GM13977 (cell line): ENCODE measurements at regions not wholly inside any gene's neighbourhood (a gene's known extent, or its start where the extent isn't known, plus 50 kb on each side); places are given as distances from the start of the nearest gene placed in this dataset.

Source experiments
- DNase-seq: peaks from one replicate; pipeline ENCODE4 v3.0.0; 2012; ENCODE audit warnings: low spot score
- in situ Hi-C: fragments of 300-500 bp; cut with MboI; formaldehyde crosslinking; loops from one replicate; pipeline ENCODE4 v1.12.0; 2022; ENCODE audit warnings: low sequenced_read_pairs, low pct_unique_long_range_greater_than_20kb, mixed read lengths, inconsistent platforms; ENCODE audit not compliant: unreplicated experiment
- TF ChIP-seq, protein P1 (sequence below): IDR thresholded peaks from 2 replicates; pipeline ENCODE4 v1.5.1; 2012; ENCODE audit warnings: mild to moderate bottlenecking, control low read depth; ENCODE audit not compliant: insufficient read depth; ENCODE audit errors: extremely low read depth, missing control alignments

DNA sequence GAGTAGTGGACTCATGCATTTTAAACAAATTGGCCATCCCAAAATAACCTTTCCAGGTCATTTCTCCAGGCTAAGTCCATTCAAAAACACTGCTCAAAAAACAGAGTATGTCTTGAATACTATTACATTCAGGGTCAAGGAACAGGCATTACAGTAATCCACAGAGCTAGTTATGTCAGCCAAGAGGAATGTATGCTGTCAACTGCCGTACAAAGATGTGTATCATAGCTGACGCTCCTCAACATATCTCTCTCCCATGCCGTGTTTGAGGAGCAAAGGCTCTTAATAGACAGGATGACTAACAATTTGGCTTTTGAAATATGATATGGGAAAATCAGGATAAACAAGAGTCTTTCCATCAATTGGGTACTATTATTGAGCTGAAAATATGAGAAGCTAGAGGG is 68.8 kb upstream of the KCTD1 start:
- no peak for DNase-seq
- in situ Hi-C loops, result no loop called here
- TF ChIP-seq, protein P1, sequence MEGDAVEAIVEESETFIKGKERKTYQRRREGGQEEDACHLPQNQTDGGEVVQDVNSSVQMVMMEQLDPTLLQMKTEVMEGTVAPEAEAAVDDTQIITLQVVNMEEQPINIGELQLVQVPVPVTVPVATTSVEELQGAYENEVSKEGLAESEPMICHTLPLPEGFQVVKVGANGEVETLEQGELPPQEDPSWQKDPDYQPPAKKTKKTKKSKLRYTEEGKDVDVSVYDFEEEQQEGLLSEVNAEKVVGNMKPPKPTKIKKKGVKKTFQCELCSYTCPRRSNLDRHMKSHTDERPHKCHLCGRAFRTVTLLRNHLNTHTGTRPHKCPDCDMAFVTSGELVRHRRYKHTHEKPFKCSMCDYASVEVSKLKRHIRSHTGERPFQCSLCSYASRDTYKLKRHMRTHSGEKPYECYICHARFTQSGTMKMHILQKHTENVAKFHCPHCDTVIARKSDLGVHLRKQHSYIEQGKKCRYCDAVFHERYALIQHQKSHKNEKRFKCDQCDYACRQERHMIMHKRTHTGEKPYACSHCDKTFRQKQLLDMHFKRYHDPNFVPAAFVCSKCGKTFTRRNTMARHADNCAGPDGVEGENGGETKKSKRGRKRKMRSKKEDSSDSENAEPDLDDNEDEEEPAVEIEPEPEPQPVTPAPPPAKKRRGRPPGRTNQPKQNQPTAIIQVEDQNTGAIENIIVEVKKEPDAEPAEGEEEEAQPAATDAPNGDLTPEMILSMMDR, result no peak

DNA sequence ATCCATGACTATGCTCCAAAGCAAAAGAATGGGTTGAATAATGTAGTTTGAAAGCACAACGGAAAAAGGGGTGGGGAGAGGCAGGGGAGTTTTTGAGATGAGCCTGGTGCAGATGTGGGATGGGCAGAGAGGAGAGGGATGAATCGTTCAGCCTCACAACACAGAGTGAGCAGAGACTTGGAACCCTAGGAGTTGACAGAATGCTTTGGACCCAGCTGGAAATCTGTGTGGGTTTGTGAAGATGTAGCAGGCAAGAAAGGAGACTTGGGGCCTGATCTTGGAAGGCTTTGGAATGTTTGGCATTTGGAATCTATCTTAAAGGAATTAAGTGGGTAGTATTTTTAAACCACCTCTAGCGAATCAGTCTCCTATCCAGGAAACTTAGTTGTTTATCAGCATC is 66.0 kb upstream of the KCTD1 start:
- in situ Hi-C loops, result no loop called here
- DNase-seq, result no peak
- TF ChIP-seq, protein P1, result no peak
